Kidney tubule cell (primary cell): ENCODE measurements at regions not wholly inside any gene's neighbourhood (a gene's known extent, or its start where the extent isn't known, plus 50 kb on each side); places are given as distances from the start of the nearest gene placed in this dataset.
"Not testable (repeated sequence)": the region's sequence is repeated elsewhere in the genome, so short reads cannot be mapped to it uniquely, and the experiment has no call there.

Experiments
- DNase-seq: peaks from one replicate; pipeline ENCODE4 v3.0.0-alpha.2; 2018; ENCODE audit warnings: low spot score

DNA sequence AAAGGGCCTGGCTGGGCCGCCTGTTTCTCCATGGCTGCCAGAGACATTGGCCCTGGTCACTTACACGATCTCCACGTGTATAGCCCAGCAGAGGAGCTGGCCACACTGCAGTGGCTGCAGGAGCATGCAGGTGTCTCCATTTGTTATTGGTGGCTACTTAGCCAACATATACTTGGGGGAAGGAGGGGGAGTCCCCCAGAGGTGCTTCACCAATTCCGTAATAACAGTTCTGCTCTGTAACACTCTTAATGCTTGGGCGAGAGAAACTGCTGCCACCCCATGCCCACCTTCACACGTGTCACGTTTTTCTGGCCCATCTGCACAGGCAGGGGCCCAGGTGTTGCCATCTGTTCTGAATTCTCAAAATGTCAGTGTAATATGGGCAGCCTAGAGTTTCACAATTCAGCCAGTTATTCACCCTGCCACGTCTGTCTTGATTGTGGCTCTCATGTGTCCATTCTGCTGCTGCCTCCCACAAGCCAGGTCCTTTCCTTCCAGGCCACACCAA lies 353.5 kb downstream of the BCL2L11 start:
- not testable (repeated sequence) for DNase-seq

DNA sequence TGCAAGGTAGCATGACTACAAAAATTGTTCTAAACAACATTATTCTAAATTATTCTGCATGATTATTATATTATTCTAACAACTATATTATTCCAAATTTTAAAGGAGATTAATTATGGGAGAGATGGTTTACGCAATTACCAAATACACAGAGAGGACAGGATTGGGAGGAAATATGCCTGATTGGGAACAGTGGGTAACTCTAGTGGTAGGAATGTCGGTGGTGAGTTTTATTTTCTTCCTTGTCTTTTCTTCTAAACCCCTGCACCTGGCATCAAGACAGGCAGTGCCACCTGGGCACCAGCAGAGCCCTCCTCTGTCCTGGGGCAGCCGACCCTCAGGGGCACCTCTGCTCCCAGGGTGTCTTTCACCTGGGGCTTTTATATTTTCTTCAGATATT lies 357.6 kb downstream of the BCL2L11 start:
- not testable (repeated sequence) for DNase-seq

GRCh38 chr2:111478871-111479318 lies 358.2 kb downstream of the BCL2L11 start:
- not testable (repeated sequence) for DNase-seq

DNA sequence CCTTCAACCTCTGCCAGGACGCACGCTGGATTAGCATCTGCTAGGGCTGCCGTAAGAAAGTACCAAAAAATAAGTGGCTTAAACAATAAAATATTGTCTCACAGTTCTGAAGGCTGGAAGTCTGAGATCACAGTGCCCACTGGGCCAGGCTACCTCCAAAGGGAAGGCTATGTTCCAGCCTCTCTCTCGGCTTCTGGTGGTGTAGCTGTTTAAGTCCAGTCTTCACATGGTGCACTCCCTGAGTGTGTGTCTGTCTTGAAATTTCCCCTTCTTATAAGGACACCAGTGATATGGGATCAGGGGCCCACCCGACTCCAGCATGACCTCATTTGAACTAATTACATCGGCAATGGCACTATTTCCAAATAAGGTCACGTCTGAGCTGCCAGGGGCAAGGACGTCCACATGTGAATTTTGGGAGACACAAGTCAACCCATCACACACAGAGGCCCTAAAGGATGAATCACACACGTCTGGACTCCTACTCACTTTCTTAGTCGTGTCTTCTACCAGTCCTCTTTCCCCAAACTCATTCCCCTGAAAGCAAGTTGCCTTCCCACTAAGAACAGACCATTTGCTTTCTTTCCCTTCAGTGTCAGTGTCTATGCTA lies 359.4 kb downstream of the BCL2L11 start:
- peak; percentile 62 for DNase-seq

- not testable (repeated sequence) for DNase-seq
Observed at GRCh38 chr2:111480633-111481032, 359.9 kb downstream of the BCL2L11 start.

GRCh38 chr2:111481219-111481618 lies 360.5 kb downstream of the BCL2L11 start:
- not testable (repeated sequence) for DNase-seq

DNA sequence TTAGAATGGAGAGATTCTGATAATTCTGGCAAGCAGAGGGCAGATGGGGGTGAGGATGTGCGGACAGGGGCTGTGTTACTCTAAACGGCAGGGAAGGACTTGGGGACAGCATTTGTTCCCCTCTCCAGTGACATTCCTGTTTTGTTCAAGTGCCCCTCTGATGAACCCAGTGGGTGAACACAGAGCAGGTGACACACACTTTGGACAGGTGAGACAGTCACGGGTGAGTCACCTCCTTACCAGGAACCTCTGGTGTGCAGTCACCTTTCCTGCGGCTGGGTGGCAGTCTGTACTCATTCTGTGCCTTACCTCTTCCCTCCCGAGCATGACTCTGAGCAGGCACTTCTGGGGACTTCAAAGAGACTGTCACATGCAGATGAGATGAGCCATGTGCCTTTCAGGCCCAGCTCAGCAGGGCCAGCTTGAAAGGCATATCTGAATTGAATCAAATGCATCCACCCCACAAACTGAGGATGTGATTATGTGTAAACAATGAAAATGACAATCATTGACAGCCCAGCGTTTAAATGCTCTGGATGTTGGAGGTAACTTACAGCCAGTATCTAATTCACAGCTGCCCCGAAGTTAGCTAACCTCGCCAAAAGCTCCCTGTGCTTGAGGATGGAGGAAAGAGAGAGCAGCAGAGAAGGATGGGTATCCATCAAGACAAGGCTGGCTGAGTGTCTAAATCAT lies 362.4 kb downstream of the BCL2L11 start:
- DNase-seq: peak; percentile 9

DNA sequence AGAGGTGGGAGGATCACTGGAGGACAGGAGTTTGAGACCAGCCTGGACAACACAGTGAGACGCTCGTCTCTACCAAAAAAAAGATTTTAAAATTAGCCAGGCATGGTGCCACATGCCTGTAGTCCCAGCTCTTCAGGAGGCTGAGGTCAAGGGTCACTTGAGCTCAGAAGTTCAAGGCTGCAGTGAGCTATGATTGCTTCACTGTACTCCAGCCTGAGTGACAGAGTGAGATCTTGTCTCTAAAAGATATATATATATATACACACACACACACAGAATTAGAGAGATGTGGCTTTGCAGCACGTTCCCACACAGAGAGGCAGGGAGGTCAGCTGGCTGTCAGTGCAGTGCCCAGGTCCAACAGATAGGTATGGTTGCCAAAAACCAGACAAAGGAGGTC lies 363.4 kb downstream of the BCL2L11 start:
- DNase-seq: not testable (repeated sequence)

DNA sequence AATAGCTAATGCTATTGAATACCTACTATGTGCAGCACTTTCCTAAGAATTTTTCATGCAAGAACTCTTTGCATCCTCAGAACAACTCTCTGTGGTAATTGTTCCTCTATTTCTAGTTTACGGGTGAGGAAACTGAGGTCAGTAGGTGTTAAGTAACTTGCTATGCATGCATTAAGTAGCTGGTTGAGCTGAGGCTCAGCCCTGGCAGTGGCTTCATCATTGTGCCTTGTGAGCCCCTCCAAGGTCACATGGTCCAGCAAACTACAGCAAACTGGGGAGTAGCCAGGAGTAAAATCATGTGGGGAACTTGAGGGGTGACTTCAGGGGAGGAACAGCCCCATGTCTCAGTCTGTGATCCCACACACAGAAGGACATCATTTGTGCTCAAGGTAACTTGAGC lies 365.2 kb downstream of the BCL2L11 start:
- DNase-seq: not testable (repeated sequence)

DNA sequence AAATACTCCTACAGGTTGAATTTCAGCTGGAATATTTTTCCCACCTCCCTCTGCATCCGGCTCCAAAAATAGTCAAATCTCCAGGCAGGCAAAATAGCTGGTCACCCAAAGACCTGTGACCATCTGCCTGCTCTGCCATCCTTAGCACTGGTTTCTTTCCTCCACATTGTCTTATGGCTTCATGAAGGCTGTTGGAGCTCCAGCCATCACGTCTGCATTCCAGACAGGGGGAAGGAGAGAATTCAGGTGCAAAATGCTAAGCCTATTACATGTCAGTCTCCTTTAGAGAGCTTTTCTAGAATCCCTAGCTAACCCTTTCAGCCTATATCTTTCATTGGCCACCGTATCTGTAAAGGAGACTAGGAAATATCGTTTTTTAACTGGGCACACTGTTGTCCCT lies 367.7 kb downstream of the BCL2L11 start:
- DNase-seq: not testable (repeated sequence)

GRCh38 chr2:111489460-111489859 lies 368.7 kb downstream of the BCL2L11 start:
- not testable (repeated sequence) for DNase-seq

DNA sequence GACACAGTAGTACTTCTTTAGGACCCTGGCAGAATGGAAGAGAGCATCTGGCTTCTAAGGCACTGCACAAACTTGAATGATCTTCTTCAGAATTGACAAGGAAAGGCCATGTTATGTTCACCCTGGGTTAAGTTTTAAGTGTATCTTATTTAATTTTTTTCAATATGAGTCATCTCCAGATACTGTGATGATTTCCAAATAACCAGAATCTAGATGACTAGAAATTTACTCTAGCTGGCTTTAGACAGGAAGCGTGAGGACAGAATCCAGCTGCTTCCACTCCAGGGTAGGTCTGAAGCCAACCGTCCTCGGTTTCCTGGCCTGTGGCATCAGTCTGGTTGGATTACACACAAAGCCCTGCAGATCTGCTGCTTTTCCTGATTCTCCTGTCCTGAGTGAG lies 370.5 kb downstream of the BCL2L11 start:
- not testable (repeated sequence) for DNase-seq

DNA sequence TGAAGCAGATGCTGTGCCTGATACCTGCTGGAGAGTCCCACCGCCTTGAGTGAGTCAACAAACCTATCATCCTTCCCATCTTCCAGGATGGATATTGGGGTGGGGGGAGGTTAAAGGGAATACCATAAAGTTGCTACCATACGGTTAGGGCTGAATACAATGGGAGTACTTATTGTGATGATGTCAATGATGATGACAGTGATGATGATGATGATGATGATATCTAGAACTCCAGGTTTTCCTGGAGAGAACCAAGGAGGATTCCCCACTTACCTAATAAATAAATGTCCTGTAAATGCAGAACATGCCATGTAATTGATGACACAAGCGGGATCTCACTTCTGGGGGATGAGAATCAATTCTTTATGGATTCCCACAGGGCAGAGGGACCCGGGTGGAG lies 370.9 kb downstream of the BCL2L11 start:
- DNase-seq: not testable (repeated sequence)

DNA sequence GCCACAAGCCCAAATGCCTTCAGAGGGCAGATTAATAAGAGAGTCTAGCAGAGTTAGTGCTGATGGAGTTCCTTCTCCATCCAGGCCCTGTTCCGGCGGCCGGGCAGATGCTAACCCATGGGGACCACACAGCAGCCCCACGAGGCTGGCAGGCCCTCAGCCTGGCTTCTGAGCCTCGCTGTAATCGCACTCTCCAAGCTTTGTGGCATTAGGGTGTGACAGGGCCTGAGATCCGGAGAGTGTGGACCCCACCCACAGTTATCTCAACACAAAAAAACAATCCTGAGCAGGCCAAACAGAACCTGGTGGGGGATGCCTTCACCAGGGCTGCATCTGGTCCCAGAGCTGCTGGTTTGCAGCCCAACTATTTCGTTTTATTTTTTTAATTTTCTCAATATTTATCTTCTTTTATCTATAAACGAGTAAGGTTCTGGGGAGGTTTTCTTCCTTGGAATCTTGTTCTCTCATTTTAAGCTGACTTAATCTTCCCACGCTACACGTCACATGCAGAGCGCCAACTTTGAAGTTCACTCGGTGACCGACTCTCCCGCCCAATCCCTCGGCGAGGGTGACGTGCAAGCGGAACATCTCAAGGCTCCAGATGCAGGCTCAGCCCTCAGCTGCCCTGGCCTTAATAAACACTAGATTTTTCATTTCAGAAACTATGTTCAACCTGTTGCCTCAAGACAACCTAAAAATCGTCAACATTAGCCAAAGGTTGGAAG lies 372.4 kb downstream of the BCL2L11 start:
- DNase-seq: not testable (repeated sequence)

DNA sequence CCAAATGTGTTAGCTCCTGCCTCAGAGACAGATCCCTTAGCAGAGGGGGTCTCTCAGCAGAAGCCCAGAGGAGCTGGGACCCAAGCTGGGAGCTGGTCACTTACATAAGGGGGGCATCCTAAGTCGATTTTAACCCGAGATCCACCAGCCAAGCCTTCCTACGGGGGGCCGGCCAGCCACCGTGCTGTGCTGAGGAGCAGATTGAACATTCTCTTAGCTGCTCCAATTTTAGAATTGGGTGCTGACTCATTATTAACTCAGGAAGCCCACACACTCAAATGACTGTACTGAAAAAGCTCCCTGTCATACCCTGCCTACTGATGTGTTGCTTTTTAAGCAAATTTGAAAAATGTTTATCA lies 373.0 kb downstream of the BCL2L11 start:
- DNase-seq: peak; percentile 13

- not testable (repeated sequence) for DNase-seq
Observed at GRCh38 chr2:111494288-111494980, 373.7 kb downstream of the BCL2L11 start.

DNA sequence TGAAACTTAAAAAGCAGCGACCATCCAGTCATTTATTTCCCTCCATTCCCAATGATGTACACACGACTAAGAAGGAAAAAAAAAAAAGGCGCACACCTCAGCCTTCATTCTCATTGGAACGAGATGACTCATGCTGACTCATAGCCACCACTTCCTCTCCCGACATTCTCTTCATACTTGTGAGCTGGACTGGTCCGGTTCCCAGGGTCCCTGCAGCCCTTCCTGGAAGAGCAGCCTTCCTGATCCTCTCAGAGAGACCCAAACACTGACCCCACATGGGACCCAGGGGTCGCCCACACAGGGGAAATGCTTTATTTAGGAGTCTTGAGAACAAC lies 374.2 kb downstream of the BCL2L11 start:
- not testable (repeated sequence) for DNase-seq

- DNase-seq: peak; percentile 40
Observed at GRCh38 chr2:111495636-111496035, 374.9 kb downstream of the BCL2L11 start.

DNA sequence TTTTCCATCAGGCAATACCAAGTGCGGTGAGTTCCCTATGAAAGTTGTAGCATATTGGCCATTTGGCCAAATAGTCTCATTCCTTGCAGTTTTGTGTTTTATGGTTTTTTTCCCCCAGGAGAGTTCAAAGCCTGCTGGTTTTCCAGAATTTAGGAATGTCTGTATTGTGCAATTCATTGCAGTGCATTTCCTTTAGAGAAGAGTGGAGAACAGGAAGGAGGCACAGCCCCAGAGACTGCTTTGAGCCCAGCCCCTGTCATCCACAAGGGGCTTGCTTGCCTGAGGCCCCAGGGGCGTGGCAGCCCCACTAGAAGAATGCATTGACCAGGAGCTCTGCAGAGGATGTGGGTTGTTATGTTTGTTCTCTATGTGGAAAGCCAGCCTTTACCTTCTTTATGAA lies 375.5 kb downstream of the BCL2L11 start:
- DNase-seq: peak; percentile 44

DNA sequence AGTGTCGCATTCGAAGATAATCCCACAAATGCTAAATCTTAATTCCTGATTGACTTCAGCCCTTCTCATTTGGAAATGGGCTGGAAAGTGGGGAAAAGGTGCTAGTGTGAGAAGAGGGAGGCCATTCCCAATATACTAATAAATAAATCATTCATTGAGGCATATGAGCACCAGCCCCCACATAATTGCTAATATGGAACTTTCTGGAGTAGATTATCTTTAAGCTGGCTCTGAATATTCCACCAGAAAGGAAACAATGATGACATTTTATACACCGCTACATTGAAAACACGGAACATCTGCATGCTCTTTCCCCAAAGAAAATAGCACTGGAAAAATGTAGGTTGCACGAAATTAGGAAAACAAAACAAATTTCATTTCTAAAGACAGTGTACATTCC lies 376.1 kb downstream of the BCL2L11 start:
- not testable (repeated sequence) for DNase-seq

DNA sequence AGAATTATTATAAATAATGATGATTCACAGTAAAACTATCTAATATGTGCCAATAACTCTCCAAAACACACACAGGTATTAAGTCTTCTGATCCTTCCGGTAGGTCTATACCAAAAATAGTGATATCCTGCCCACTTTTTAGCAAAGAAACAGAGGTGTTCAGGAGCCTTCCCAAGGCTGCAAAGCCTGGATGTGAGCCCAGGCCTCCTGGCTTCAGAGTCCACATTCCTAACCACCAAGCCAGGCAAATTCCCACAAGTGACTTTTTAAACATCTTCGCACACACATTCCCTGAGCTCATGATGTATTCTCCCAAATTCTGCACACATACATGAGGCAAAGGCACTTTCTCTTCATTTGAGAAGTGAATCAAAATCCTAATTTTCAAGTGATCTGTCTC lies 376.6 kb downstream of the BCL2L11 start:
- peak; percentile 26 for DNase-seq

- peak; percentile 20 for DNase-seq
Observed at GRCh38 chr2:111500536-111501062, 379.9 kb downstream of the BCL2L11 start.
